ENCODE measurements at regions not wholly inside any gene's neighbourhood (a gene's known extent, or its start where the extent isn't known, plus 50 kb on each side); places are given as distances from the start of the nearest gene placed in this dataset.
"Not testable (repeated sequence)": the region's sequence is repeated elsewhere in the genome, so short reads cannot be mapped to it uniquely, and the experiment has no call there.

- TF ChIP-seq CTCF, EP300, POLR2A (IDR thresholded peaks at IDR 0.05): not testable (repeated sequence)
Measured at GRCh38 chr5:130500495-130500894, 596.2 kb downstream of the CHSY3 start.
